ENCODE measurements at regions not wholly inside any gene's neighbourhood (a gene's known extent, or its start where the extent isn't known, plus 50 kb on each side); places are given as distances from the start of the nearest gene placed in this dataset.

- no peak for ATAC-seq
- Histone ChIP-seq H3K27ac (no peak overlapping the region), H3K27me3 (no peaks in the 10 kb centered on the region), H3K9me3 (no peaks in the 10 kb centered on the region), H3K4me1 (no peaks in the 10 kb centered on the region), H3K4me3 (no peak overlapping the region), H3K36me3 (no peaks in the 10 kb centered on the region)
- DNase-seq = no peak
- intact Hi-C loops (cut with DNase I) = loop anchor here in 2 of 3 donors (10.0 kb wide), 3 partner anchors 304 to 534 kb away; no protein-coding TSS in a partner anchor
- WGBS, 2 donors = 86 to 92% methylated on average over 2 of the region's 2 CpGs
- no peak for TF ChIP-seq CTCF (IDR thresholded peaks at IDR 0.05)
- FAIRE-seq = no peak
Observed at GRCh38 chr1:99180915-99181314, 83.4 kb upstream of the PLPPR4 start.

GRCh38 chr1:99181892-99182291, 82.4 kb upstream of the PLPPR4 start:
- Histone ChIP-seq H3K9me3 (no peaks in the 10 kb centered on the region), H3K27ac (no peak overlapping the region), H3K36me3 (no peaks in the 10 kb centered on the region), H3K4me3 (no peak overlapping the region), H3K4me1 (no peaks in the 10 kb centered on the region), H3K27me3 (no peaks in the 10 kb centered on the region)
- no peak for TF ChIP-seq CTCF (IDR thresholded peaks at IDR 0.05)
- no peak for ATAC-seq
- no peak for DNase-seq
- no peak for FAIRE-seq
- intact Hi-C loops (cut with DNase I) = loop anchor here in 2 of 3 donors (10.0 kb wide), 3 partner anchors 303 to 533 kb away; no protein-coding TSS in a partner anchor
- 70 to 82% methylated on average over 2 of the region's 2 CpGs for WGBS, 2 donors

GRCh38 chr1:99185196-99185595, 79.1 kb upstream of the PLPPR4 start:
- WGBS, 2 donors = 75 to 86% methylated on average over 3 of the region's 3 CpGs
- no peaks in the 10 kb centered on the region for H3K36me3 ChIP-seq
- H3K4me3 ChIP-seq = no peak overlapping the region
- ATAC-seq (no peak), FAIRE-seq (no peak), DNase-seq (no peak)
- H3K9me3 ChIP-seq = no peaks in the 10 kb centered on the region
- no peak for TF ChIP-seq CTCF (IDR thresholded peaks at IDR 0.05)
- H3K4me1 ChIP-seq = no peaks in the 10 kb centered on the region
- intact Hi-C loops (cut with DNase I) = loop anchor here in 2 of 3 donors (10.0 kb wide), 3 partner anchors 300 to 530 kb away; no protein-coding TSS in a partner anchor
- H3K27ac ChIP-seq = no peak overlapping the region
- peaks cover 0 to 3% (median 0%) of the 10 kb centered on the region in 4 donors for H3K27me3 ChIP-seq

- Histone ChIP-seq H3K36me3 (no peaks in the 10 kb centered on the region), H3K27me3 (peaks cover 0 to 7% (median 0%) of the 10 kb centered on the region in 4 donors), H3K4me3 (no peak overlapping the region), H3K9me3 (no peaks in the 10 kb centered on the region), H3K27ac (no peak overlapping the region), H3K4me1 (no peaks in the 10 kb centered on the region)
- TF ChIP-seq CTCF (IDR thresholded peaks at IDR 0.05) = no peak
- no peak for DNase-seq
- intact Hi-C loops (cut with DNase I) = no loop called here
- FAIRE-seq = no peak
- WGBS, 2 donors = 74 to 84% methylated on average over 2 of the region's 2 CpGs
- no peak for ATAC-seq
Observed at GRCh38 chr1:99193431-99193830, 70.9 kb upstream of the PLPPR4 start.

GRCh38 chr1:99198393-99198792, 65.9 kb upstream of the PLPPR4 start:
- no peak for ATAC-seq
- no peak for FAIRE-seq
- intact Hi-C loops (cut with DNase I) = no loop called here
- no peak for DNase-seq
- 15 to 28% methylated on average over 1 of the region's 1 CpG for WGBS, 2 donors
- Histone ChIP-seq H3K4me1 (no peaks in the 10 kb centered on the region), H3K9me3 (no peaks in the 10 kb centered on the region), H3K4me3 (no peak overlapping the region), H3K27me3 (no peaks in the 10 kb centered on the region), H3K36me3 (no peaks in the 10 kb centered on the region), H3K27ac (no peak overlapping the region)
- TF ChIP-seq CTCF (IDR thresholded peaks at IDR 0.05) = no peak

All from pancreas (tissue), 10 donors.